Activated naive CD8-positive, alpha-beta T cell (primary cell): ENCODE measurements at regions not wholly inside any gene's neighbourhood (a gene's known extent, or its start where the extent isn't known, plus 50 kb on each side); places are given as distances from the start of the nearest gene placed in this dataset.

ENCODE experiments used
- H3K27ac Mint-ChIP-seq: one replicate; pipeline ENCODE4 v1.8.0; 2021; ENCODE audit warnings: mixed read lengths
- H3K27me3 Mint-ChIP-seq: one replicate; pipeline ENCODE4 v1.8.0; 2021; ENCODE audit warnings: mixed read lengths
- H3K36me3 Mint-ChIP-seq: one replicate; pipeline ENCODE4 v1.8.0; 2021; ENCODE audit warnings: mixed read lengths
- H3K4me1 Mint-ChIP-seq: one replicate; pipeline ENCODE4 v1.8.0; 2021; ENCODE audit warnings: low read depth, mixed read lengths
- H3K4me3 Mint-ChIP-seq: one replicate; pipeline ENCODE4 v1.8.0; 2021; ENCODE audit warnings: mild to moderate bottlenecking, mixed read lengths
- H3K9me3 Mint-ChIP-seq: one replicate; pipeline ENCODE4 v1.8.0; 2021; ENCODE audit warnings: low read depth, mixed read lengths

DNA sequence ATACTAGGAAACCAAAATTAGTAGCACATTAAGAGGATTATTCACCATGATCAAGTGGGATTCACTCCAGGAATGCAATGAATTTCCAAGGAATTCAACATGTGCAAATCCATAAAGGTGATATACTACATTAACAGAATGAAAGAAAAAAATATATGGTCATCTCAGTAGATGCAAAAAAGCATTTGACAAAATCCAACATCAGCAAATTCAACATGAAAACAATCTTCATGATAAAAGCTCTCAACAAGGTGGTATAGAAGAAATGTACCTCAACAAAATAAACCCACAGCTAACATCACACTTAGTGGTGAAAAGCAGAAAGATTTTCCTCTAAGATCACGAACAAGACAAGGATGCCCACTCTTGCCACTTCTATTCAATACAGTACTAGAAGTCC lies 74.4 kb upstream of the PDE10A start:
- Mint-ChIP-seq H3K36me3 (no peaks in the 10 kb centered on the region), H3K4me3 (no peak overlapping the region), H3K27ac (no peak overlapping the region), H3K9me3 (peaks cover 5% of the 10 kb centered on the region), H3K4me1 (no peaks in the 10 kb centered on the region), H3K27me3 (peaks cover 2% of the 10 kb centered on the region)

DNA sequence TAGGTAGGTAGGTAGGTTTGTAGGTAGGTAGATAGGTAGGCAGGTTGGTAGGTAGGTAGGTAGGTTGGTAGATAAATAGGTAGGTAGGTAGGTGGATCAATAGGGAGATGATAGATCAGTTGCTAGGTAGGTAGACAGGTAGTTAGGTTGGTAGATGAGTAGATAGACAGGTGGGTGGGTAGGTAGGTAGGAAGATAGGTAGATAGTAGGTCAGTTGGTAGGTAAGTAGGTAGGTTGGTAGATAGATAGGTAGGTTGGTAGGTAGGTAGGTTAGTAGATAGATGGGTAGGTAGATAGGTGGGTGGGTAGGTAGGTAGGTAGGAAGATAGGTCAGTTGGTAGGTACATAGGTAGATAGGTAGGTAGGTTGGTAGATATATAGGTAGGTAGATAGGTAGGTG lies 72.0 kb upstream of the PDE10A start:
- Mint-ChIP-seq H3K9me3 (peaks cover 5% of the 10 kb centered on the region), H3K4me3 (no peak overlapping the region), H3K36me3 (no peaks in the 10 kb centered on the region), H3K27ac (no peak overlapping the region), H3K27me3 (peaks cover 2% of the 10 kb centered on the region), H3K4me1 (no peaks in the 10 kb centered on the region)

DNA sequence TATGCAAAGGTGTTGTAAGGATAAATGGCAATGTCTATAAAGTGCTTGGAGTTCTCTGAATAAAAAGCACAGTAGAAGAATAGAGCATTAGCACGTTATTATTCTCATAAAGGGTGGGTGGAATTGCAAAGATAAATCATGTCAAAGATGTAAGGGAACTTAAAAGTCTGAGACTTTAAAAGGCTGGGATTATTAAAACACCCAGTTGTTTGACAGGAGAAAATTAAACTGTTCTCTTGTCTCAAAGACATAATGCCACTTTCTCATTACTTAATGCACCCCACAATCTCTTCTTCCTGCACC lies 70.4 kb upstream of the PDE10A start:
- no peak overlapping the region for H3K27ac Mint-ChIP-seq
- H3K4me3 Mint-ChIP-seq = no peak overlapping the region
- peaks cover 5% of the 10 kb centered on the region for H3K9me3 Mint-ChIP-seq
- H3K4me1 Mint-ChIP-seq = no peaks in the 10 kb centered on the region
- no peaks in the 10 kb centered on the region for H3K36me3 Mint-ChIP-seq
- H3K27me3 Mint-ChIP-seq = no peaks in the 10 kb centered on the region

DNA sequence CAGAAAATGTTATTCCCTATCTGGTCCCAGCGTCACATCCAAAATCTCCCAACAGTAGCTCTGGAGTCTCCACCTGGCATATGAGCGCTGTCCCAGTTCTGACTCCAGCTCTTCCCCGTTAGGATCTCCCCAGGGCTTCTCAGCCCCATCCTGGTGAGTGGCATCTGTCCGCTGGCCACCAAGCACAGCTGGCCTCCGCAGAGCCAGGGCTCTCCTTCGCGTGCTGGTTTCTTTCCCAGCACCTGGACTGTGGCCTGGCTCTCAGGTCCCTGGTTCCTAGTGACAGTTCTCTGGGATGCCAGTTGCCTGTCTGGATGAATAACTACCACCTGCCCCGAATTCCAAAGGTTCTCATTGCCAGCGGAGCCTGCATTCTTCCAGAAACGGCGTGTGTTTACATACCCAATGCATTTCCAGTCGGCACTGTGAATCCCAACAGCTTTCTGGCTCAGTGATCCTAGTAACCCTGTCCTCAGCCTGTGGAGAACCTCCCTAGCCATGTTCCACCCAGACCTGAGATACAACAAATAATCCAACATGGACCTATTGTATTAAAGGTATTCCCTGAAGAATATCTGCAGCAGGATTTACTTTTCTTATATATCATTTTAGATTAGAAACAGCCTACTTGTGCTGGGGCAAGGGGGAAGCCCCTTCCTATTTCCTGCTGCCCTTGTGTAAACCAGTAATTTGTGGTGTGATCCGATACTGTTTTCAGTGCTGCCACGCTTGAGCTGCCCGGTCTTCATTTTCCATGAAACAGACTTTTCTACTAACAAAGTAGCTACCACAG lies 69.9 kb upstream of the PDE10A start:
- Mint-ChIP-seq H3K27me3 (no peaks in the 10 kb centered on the region), H3K27ac (no peak overlapping the region), H3K4me1 (no peaks in the 10 kb centered on the region), H3K4me3 (no peak overlapping the region), H3K9me3 (peaks cover 5% of the 10 kb centered on the region), H3K36me3 (no peaks in the 10 kb centered on the region)

DNA sequence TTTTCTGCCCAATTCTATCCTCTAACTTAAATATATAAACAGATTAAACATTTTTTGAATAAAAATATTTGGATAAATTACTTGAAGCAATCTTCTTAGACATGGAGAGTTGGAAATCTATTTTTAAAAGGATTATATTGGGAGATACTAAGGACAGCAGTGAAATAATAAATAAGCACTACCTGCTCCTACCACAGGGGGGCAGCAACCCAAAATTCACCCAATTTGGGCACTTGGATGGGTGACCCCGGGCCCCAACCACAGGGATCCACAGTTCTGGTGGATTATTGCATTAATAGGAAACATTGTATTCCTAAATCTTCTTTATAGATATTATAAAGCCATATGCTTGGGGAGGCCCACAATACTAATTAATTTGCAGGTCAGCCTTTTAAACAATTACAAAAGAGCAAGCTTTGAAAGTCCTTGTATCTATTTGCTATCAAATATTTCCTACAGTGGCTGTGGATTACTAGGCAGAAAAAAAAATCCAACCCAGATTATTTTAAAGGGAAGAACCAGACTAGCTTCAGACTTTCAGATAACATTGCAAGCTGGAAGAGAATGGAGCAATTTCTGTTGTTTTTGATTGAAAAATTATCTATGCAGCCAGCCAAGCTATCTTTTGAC lies 66.4 kb upstream of the PDE10A start:
- no peak overlapping the region for H3K27ac Mint-ChIP-seq
- no peaks in the 10 kb centered on the region for H3K9me3 Mint-ChIP-seq
- H3K4me3 Mint-ChIP-seq = no peak overlapping the region
- peaks cover 1% of the 10 kb centered on the region for H3K27me3 Mint-ChIP-seq
- H3K4me1 Mint-ChIP-seq = no peaks in the 10 kb centered on the region
- no peaks in the 10 kb centered on the region for H3K36me3 Mint-ChIP-seq

DNA sequence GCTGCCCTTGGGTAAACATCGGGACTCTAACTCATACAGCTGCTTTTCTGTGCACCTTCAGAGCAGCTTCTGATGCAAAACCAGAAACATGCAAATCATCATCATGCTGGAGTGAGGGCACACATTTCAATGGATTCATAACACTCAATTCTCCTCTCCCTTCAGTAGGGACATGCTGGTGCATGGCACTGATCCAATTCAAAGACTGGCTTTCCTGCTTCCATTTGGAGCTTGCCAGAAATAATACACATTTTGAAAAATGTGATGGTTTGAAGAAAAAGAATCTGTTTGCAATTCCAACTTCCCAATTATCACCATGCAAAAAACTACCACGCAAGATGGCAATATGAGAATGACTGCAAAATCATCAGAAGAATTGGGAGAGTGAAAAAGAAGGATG lies 65.2 kb upstream of the PDE10A start:
- no peak overlapping the region for H3K4me3 Mint-ChIP-seq
- no peaks in the 10 kb centered on the region for H3K9me3 Mint-ChIP-seq
- no peak overlapping the region for H3K27ac Mint-ChIP-seq
- H3K27me3 Mint-ChIP-seq = peaks cover 1% of the 10 kb centered on the region
- H3K36me3 Mint-ChIP-seq = no peaks in the 10 kb centered on the region
- no peaks in the 10 kb centered on the region for H3K4me1 Mint-ChIP-seq

DNA sequence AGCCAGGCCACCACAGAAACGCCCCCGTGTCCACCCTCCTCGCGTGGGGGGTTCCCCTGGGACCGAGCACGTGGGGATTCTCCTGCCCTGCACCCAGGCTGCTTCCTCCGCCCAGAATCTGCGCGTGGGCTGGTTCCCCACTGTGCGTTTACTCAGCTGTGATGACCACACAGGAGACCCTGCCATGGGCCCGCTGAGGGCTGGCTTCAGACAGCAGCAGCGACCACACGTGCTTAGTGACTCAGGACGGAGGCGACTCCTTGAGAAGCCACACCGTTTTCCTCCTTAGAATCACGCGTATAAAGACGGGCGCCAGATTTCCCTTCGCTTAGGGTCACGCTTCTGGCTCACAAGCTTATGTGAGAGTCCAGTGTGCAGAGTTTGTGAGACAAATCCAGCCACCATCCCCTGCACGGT lies 63.9 kb upstream of the PDE10A start:
- no peaks in the 10 kb centered on the region for H3K4me1 Mint-ChIP-seq
- H3K36me3 Mint-ChIP-seq = no peaks in the 10 kb centered on the region
- no peaks in the 10 kb centered on the region for H3K9me3 Mint-ChIP-seq
- H3K4me3 Mint-ChIP-seq = no peak overlapping the region
- H3K27me3 Mint-ChIP-seq = peaks cover 1% of the 10 kb centered on the region
- H3K27ac Mint-ChIP-seq = no peak overlapping the region

DNA sequence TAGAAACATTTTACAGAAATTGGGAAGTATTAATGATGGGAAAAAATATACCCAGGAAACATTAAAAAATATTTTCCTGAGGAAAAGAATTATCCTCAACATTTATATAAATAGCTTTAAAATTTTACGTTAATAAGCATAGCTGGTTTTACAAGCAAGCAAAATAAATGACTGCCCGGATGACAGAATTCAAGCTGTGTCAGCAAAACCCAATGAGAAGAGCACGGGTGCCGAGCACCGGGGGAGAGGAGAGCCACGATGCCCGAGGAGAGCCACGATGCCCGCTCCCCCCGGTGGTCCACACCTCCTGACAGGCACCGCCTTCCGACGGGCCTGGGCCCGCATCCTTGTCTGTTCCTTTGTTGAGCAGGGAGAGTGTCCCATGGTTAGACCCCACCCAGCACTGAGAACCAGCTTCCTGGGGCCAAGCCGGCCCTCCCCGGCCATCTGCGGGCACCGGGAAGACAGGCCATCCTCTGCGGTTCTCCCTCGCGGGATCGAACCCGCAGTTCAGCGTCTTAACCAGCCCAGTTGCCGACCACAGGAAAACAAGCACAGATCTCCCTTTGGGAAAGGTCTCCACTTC lies 63.3 kb upstream of the PDE10A start:
- H3K27ac Mint-ChIP-seq = no peak overlapping the region
- H3K36me3 Mint-ChIP-seq = no peaks in the 10 kb centered on the region
- H3K27me3 Mint-ChIP-seq = peaks cover 1% of the 10 kb centered on the region
- no peaks in the 10 kb centered on the region for H3K9me3 Mint-ChIP-seq
- no peaks in the 10 kb centered on the region for H3K4me1 Mint-ChIP-seq
- no peak overlapping the region for H3K4me3 Mint-ChIP-seq

DNA sequence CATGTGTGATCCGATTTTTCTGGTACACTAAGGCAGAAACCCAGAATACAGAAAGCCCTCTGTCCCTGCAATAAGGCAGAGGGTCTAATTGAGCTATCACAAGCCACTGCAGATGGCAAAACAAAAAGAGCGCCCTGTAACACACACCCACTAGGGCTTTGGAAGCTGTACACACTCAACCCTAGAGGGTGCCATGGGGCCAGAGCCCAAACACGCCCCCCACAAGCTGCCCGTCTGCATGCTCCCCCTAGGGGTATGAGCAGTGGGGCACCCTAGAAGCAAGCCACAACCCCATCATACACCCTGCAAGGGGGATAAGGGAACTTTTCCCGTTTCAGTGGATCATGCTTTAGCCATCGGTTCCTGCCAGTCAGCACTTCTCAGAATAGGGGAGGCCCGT lies 62.2 kb upstream of the PDE10A start:
- Mint-ChIP-seq H3K9me3 (no peaks in the 10 kb centered on the region), H3K27ac (no peak overlapping the region), H3K36me3 (no peaks in the 10 kb centered on the region), H3K4me3 (no peak overlapping the region), H3K27me3 (peaks cover 1% of the 10 kb centered on the region), H3K4me1 (no peaks in the 10 kb centered on the region)

DNA sequence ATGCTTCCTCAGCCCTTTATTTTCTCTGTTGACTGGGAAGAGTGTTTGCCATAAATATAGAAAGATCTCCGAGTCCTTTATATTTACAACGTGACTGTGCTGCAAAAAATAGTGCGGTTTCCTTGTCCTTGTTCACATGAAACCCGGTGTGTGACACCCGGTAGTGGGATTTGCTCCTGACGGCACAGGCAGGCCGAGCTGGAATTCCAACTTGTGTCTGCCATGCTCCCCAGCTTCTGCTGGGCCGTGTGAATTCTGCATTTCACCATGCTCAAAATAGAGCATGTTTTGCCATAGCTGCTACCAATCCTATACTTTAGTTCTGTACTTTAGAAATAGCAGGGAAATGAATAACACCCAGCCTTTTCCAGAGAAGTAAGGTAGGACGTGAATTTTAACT lies 60.3 kb upstream of the PDE10A start:
- Mint-ChIP-seq H3K4me1 (no peaks in the 10 kb centered on the region), H3K27me3 (peaks cover 2% of the 10 kb centered on the region), H3K27ac (no peak overlapping the region), H3K4me3 (no peak overlapping the region), H3K9me3 (no peaks in the 10 kb centered on the region), H3K36me3 (no peaks in the 10 kb centered on the region)

DNA sequence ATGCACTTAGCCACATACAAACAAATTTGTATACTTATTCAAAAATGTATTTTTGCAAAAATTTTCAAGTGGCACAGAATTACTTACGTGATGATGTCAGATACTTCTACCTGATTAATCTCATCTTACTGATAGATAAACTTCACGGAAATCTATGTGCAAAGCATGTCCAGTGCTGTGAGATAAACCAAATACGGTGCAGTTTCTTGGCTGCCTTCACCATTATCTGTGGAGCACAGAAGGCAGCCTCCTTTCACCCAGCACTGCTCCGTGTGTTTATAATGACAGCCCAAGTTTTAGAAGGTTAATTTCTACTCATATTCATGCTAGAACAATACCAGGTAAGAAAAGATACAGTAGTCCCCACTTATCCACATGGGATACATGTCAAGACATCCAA lies 59.0 kb upstream of the PDE10A start:
- Mint-ChIP-seq H3K27me3 (peaks cover 2% of the 10 kb centered on the region), H3K4me1 (no peaks in the 10 kb centered on the region), H3K9me3 (no peaks in the 10 kb centered on the region), H3K27ac (no peak overlapping the region), H3K4me3 (no peak overlapping the region), H3K36me3 (no peaks in the 10 kb centered on the region)

DNA sequence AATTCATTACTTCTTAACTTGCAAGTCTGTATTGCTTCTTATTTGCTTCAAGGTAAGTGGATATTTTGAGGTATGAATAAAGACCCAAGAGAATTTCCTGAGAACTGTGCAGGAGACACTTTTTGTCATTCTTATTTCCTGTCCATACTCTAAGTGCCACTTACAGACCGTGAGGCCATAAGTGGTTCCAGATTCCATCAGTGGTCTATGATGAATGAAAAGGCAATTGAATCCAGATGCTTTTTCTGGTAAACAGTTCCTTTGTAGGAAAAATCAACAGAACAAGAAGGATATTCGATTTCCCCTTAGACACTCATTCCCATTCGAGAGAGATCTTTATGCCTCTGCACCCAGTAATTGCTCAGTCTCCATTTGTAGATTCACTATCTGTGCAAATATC lies 58.3 kb upstream of the PDE10A start:
- no peak overlapping the region for H3K4me3 Mint-ChIP-seq
- no peaks in the 10 kb centered on the region for H3K9me3 Mint-ChIP-seq

DNA sequence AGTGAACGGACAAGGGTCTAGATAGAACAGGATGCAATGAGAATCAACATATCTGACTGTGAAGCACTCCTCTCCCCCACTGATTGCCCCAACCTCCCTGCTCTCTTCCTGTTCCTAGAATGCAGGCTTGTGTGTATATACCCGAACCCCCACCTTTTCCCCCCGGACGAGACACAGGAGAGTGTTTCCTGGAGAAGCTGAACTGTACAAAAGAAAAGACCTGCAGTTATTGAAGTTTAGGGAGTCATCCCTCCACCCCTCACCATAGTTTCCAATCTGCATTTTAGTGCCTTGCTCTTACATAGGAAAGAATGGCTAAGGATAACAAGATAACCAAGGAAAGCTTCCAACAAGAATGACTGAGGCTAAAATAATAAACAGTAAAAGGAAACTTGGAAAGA lies 55.5 kb upstream of the PDE10A start:
- Mint-ChIP-seq H3K36me3 (no peaks in the 10 kb centered on the region), H3K9me3 (no peaks in the 10 kb centered on the region), H3K4me1 (no peaks in the 10 kb centered on the region), H3K27ac (no peak overlapping the region), H3K27me3 (peaks cover 1% of the 10 kb centered on the region), H3K4me3 (no peak overlapping the region)

More for the DNA sequence above, 58.3 kb upstream of the PDE10A start:
- H3K27ac Mint-ChIP-seq = no peak overlapping the region
- peaks cover 2% of the 10 kb centered on the region for H3K27me3 Mint-ChIP-seq
- no peaks in the 10 kb centered on the region for H3K4me1 Mint-ChIP-seq
- H3K36me3 Mint-ChIP-seq = no peaks in the 10 kb centered on the region

DNA sequence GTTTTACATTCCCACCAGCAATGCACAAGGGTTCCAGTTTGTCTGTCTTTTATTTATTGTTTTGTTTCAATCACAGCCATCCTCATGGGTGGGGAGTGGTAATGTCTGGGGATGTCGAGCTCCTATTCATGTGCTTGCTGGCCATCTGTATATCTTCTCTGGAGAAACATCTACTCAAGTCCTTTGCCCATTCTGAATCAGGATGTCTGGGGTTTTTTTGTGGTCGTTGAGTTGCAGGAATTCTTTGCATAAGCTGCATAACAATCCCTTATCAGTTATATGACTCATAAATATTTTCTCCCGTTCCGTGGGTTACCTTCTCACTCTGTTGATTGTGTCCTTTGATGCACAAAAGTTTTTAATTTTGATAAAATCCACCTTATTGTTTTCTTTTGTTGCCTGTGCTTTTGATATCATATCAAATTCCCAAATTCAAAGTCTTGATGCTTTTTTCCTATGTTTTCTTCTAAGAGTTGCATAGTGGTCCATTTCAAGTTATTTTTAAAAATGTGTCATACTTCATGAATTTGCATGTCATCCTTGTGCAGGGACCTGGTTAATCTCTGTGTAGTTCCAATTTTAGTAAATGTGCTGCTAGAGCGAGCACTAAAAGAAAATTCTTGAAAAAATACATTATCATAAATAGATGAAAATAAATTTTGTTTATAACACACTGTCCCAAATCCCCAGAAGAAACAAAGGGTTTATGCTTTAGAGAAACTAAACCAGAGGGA lies 54.9 kb upstream of the PDE10A start:
- no peaks in the 10 kb centered on the region for H3K9me3 Mint-ChIP-seq
- no peaks in the 10 kb centered on the region for H3K4me1 Mint-ChIP-seq
- H3K36me3 Mint-ChIP-seq = no peaks in the 10 kb centered on the region
- no peak overlapping the region for H3K27ac Mint-ChIP-seq
- no peak overlapping the region for H3K4me3 Mint-ChIP-seq
- peaks cover 1% of the 10 kb centered on the region for H3K27me3 Mint-ChIP-seq

DNA sequence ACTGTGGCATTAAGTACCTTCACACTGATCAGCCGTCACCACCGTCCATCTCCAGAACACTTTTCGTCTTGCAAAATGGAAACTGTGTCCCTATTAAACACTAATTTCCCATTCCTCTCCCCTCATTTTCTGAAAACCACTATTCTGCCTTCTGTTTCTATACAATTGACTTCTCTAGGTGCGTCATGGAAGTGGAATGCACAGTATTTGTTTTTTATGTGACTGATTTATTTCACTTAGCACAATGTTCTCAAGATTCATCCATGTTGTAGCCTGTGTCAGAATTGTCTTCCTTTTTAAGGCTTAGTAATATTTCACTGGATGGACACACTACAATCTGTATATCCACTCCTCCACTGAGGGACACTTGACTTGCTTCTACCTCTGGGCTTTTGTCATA lies 53.8 kb upstream of the PDE10A start:
- no peaks in the 10 kb centered on the region for H3K9me3 Mint-ChIP-seq
- H3K4me1 Mint-ChIP-seq = no peaks in the 10 kb centered on the region
- H3K27me3 Mint-ChIP-seq = peaks cover 1% of the 10 kb centered on the region
- no peaks in the 10 kb centered on the region for H3K36me3 Mint-ChIP-seq
- no peak overlapping the region for H3K4me3 Mint-ChIP-seq
- H3K27ac Mint-ChIP-seq = no peak overlapping the region
